ENCODE measurements at regions not wholly inside any gene's neighbourhood (a gene's known extent, or its start where the extent isn't known, plus 50 kb on each side); places are given as distances from the start of the nearest gene placed in this dataset.
"Not testable (repeated sequence)": the region's sequence is repeated elsewhere in the genome, so short reads cannot be mapped to it uniquely, and the experiment has no call there.

DNA sequence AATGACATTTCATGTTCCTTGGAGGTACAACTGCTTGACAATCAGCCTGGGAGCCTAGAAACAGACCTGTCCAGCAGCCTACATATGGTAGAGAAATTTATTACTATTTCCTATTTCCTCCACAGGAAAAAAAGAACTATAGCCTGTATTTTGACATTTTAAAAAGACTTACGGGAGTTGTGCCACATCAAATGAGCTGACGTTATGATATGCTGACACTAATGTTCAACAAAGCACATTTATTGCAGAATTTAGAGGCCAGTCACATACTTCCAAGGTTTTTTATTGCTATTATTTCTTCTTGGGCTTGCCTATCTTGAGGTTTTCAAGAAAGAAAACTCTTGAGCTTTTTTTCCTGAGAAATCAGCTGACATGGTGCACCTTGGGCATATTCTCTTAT lies 305.3 kb downstream of the LRIG3 start:
- no peak for DNase-seq (ENCODE audit: extremely low read depth in 1 of 2, low read depth in 1 of 2)

- no peak for DNase-seq (ENCODE audit: extremely low read depth in 1 of 2, low read depth in 1 of 2)
Measured at GRCh38 chr12:58615576-58615975, 304.7 kb downstream of the LRIG3 start.

DNA sequence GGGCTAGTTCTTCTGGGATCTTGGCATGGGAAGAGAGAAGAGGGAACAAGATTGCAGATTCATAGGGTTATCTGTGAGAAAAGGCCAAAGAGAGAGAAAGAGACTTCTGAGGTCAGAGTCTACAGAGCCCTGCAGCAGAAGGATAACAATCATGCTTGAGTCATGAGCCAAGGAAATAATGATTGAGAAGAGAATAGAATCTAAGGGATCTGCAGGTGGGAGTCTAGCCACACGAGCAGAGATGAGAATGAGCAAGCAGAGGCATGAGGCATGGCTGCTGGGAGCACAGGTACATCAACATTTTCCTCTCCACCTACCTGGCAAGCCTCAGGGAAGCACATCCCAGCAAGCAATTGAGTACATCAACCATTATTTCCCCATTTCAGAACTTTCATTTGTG lies 303.7 kb downstream of the LRIG3 start:
- DNase-seq (ENCODE audit: extremely low read depth in 1 of 2, low read depth in 1 of 2) = no peak

- no peak for DNase-seq (ENCODE audit: extremely low read depth in 1 of 2, low read depth in 1 of 2)
Measured at GRCh38 chr12:58621126-58621525, 299.2 kb downstream of the LRIG3 start.

DNA sequence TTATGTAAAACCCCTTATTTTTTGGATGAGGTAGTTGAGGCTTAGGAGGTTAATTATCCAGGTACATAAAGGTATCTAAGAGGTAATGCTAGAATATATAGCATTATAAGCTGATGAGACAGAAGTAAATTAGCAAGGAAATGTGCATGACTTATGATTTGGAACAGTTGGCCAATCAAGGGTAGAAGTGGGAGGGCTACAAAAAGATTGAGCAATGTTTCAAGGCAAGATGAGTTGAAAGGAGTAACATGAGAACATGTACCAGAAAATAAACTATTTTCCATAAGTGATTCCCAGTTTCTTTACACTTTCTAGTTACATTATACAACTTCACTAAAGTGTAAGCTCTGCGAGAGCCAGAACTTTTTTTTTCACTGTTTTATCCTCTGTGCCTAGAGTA lies 290.9 kb downstream of the LRIG3 start:
- DNase-seq (ENCODE audit: extremely low read depth in 1 of 2, low read depth in 1 of 2) = no peak

- DNase-seq (ENCODE audit: extremely low read depth in 1 of 2, low read depth in 1 of 2) = no peak
Measured at GRCh38 chr12:58633479-58633878, 286.8 kb downstream of the LRIG3 start.

- no peak for DNase-seq (ENCODE audit: extremely low read depth in 1 of 2, low read depth in 1 of 2)
Measured at GRCh38 chr12:58639318-58639934, 280.9 kb downstream of the LRIG3 start.

GRCh38 chr12:58640314-58640713 lies 280.0 kb downstream of the LRIG3 start:
- no peak for DNase-seq (ENCODE audit: extremely low read depth in 1 of 2, low read depth in 1 of 2)

- DNase-seq (ENCODE audit: extremely low read depth in 1 of 2, low read depth in 1 of 2) = no peak
Measured at GRCh38 chr12:58645946-58646345, 274.4 kb downstream of the LRIG3 start.

DNA sequence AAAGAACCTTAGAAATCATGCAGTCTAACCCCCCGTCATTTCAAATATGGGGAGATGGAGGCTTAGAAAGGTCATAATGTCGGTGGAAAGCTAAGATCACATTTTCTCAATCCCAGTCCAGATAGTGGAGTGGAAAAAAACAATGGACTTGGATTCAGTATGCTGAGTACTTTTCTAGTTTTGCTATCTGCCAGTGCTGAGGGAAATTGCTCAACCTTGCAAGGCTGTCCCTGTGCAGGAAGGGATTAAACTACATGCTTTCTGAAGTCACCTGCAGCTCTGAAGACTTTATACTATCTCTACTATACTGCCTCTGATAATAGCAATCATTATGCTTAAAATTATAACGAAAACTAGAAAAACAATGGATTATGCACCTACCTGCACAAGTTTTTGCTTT lies 272.8 kb downstream of the LRIG3 start:
- no peak for DNase-seq (ENCODE audit: extremely low read depth in 1 of 2, low read depth in 1 of 2)

- DNase-seq (ENCODE audit: extremely low read depth in 1 of 2, low read depth in 1 of 2) = no peak
Measured at GRCh38 chr12:58648176-58648575, 272.1 kb downstream of the LRIG3 start.

- no peak for DNase-seq (ENCODE audit: extremely low read depth in 1 of 2, low read depth in 1 of 2)
Measured at GRCh38 chr12:58651850-58652249, 268.5 kb downstream of the LRIG3 start.

- no peak for DNase-seq (ENCODE audit: extremely low read depth in 1 of 2, low read depth in 1 of 2)
Measured at GRCh38 chr12:58654021-58654420, 266.3 kb downstream of the LRIG3 start.

DNA sequence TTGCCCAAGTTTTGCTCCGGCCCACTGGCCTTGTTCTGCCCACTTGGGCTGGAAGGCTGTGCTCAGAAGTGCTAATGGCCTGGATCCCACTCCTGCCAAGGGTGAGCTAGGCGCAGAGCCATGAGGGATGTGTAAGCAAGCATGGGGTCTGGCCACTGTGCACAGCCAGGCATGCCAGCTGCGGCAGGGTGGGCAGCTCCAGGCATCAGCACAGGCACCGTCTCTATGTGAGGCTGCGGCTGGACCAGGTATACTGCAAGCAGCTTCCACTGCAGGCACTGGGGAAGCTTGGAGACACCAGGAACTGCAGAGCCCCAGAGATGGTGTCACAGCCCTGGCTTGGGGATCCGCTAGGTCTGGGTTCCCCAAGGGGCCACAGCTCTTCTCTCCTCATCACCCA lies 264.9 kb downstream of the LRIG3 start:
- no peak for DNase-seq (ENCODE audit: extremely low read depth in 1 of 2, low read depth in 1 of 2)

DNA sequence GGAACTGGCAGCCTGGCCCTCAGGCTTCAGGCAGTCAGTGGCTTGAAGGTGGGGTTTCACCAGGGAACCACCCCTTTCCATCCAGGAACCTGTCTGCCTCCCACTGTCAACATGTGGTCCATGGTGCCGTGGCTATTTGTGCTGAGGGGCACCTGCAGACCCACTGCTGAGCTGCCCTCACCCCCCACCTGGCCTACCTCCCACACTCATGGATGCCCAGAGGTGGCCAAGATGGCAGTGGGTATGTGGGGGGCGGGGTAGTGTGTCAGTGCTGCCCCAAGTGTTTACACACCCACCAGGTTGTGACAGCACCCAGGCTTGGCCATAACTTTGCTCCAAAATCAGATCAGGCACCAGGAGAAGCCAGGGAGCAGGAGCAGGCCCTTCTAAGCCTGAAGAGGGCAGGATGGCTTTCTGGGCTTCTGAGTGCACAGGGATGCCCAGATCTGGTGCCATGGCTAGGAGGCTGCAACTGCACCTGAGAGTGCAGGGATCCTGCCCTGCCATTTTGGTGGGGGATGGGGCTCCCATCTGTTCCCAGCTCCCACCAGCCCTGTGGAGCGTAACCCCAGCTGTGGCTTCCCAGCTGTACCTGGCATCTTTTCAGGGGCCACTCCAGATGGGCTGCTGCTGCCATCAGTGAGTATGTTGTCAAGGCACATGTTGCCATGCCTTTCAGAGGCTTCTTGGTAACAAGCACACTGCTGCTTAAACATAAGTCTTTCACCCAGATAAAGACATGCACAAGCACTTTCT lies 263.9 kb downstream of the LRIG3 start:
- no peak for DNase-seq (ENCODE audit: extremely low read depth in 1 of 2, low read depth in 1 of 2)

DNA sequence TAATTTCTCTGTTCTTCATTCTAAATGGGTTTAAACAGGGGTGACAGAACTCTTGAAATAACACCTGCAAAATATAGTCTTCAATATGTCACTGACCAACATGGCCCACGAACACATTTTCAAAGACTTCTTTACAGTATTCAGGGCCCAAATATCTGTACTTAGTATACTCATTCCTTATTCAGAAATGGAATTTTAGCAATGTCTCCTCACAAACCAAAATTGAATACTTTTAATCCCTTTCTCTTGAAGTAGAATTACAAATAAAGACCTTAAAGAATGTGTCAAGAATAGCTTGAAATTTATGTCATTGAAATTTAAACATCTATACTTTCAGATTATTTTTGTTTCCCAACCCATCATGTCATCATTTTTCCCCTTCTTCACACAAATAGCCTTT lies 263.1 kb downstream of the LRIG3 start:
- DNase-seq (ENCODE audit: extremely low read depth in 1 of 2, low read depth in 1 of 2) = no peak

- DNase-seq (ENCODE audit: extremely low read depth in 1 of 2, low read depth in 1 of 2) = no peak
Measured at GRCh38 chr12:58665375-58665774, 254.9 kb downstream of the LRIG3 start.

- DNase-seq (ENCODE audit: extremely low read depth in 1 of 2, low read depth in 1 of 2) = no peak
Measured at GRCh38 chr12:58668233-58668632, 252.1 kb downstream of the LRIG3 start.

GRCh38 chr12:58668871-58669270 lies 251.4 kb downstream of the LRIG3 start:
- no peak for DNase-seq (ENCODE audit: extremely low read depth in 1 of 2, low read depth in 1 of 2)

- DNase-seq (ENCODE audit: extremely low read depth in 1 of 2, low read depth in 1 of 2) = no peak
Measured at GRCh38 chr12:58670623-58671022, 249.7 kb downstream of the LRIG3 start.

- no peak for DNase-seq (ENCODE audit: extremely low read depth in 1 of 2, low read depth in 1 of 2)
Measured at GRCh38 chr12:58671196-58671595, 249.1 kb downstream of the LRIG3 start.

- no peak for DNase-seq (ENCODE audit: extremely low read depth in 1 of 2, low read depth in 1 of 2)
Measured at GRCh38 chr12:58673021-58673420, 247.3 kb downstream of the LRIG3 start.

DNA sequence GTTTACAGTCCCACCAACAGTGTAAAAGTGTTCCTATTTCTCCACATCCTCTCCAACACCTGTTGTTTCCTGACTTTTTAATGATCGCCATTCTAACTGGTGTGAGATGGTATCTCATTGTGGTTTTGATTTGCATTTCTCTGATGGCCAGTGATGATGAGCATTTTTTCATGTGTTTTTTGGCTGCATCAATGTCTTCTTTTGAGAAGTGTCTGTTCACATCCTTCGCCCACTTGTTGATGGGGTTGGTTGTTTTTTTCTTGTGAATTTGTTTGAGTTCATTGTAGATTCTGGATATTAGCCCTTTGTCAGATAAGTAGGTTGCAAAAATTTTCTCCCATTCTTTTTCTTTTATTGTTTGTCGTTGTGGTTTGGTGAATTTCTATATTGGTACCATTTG lies 242.5 kb downstream of the LRIG3 start:
- not testable (repeated sequence) for DNase-seq (ENCODE audit: extremely low read depth in 1 of 2, low read depth in 1 of 2)
